DMS114 treated with DMSO at 0.1 percent for 48 hours (cell line): ENCODE measurements at regions not wholly inside any gene's neighbourhood (a gene's known extent, or its start where the extent isn't known, plus 50 kb on each side); places are given as distances from the start of the nearest gene placed in this dataset.
"Not testable (repeated sequence)": the region's sequence is repeated elsewhere in the genome, so short reads cannot be mapped to it uniquely, and the experiment has no call there.

Source experiments
- DNase-seq: peaks from one replicate; lab custom pipeline; 2025; ENCODE audit not compliant: unreplicated experiment; lab: John Stamatoyannopoulos, UW

DNA sequence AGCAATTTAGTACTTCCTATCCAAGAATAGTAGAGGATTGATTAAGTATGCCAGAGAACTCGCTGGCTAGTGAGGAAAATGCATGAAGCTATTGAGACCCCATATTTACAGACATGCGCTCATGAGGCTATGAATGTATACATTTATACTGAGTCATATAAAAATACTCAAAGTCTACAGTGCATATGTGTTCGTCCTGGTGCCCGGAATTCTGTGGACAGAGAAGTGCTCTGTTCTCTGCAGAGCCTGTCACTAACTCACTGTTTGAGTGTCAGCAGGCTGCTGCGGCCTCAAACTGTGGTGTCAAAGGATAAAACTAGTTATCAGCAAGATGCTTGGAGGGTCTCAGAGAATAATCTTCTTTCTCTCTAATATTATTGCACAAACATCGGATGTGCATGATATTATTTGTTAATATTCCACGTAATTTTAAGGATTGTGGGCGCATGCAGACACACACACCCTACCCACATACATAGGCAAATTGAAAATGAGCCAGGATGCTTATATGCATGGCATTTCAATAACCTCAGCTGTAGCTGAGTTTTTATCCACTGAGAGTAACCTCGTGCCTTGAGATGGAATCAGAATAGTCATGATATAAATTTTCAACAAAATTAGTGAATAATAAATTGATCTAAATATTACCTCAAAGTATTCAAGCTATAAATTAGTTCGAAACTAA lies 50.0 kb upstream of the TSC22D2 start:
- DNase-seq: no peak

- no peak for DNase-seq
Measured at GRCh38 chr3:150357140-150357539, 51.0 kb upstream of the TSC22D2 start.

DNA sequence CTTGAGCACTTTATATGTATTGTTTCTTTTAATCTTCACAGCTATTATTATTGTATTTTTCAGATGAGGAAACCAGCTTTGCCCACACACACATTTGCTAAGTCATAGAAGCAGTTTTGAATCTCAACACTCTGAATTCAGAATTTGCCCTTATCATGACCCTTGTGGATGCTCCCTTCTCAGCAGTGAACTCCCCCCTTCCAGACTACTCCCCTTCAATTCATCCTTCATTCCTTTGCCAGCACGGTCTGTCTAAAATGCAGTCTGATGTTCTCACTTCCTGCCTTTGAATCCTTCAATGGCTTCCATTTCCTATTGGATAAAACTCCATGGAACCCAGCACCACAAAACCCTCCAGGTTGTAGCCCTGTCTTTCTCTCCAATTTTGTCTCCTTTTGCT lies 52.5 kb upstream of the TSC22D2 start:
- DNase-seq: no peak

DNA sequence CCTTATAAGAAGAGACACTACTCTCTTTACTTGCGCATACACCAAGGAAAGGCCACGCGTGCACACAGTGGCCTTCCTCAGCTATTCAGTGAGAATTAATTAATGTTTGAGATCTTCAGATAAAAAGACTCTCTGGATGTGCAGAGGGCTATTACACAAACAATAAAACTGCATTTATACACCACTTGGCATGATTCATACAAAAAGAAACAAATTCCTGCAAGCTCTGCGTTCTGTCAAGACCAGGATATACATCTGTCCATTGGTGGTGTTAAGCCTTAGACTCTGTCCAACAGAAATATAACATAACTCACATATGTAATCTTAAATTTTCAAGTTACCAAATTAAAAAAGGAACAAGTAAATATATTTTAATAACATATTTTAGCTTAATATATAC lies 55.2 kb upstream of the TSC22D2 start:
- no peak for DNase-seq

DNA sequence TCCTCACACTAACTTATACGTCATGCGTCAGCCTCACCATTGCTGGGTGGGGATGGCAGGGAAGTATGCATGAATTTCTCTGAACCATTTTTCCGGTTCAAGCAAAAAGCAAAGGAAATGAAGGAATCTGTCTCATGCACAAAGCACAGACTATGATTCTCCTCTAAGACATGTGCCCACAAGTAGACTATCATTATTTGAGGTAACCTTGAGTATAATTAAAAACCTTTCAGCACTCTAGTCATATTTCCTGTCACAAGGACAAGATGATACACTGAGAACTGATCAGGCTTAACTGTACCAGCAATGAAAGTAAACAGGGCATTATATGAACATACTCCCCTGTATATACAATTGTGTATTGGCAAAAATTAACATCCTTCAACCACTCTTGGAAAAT lies 56.7 kb upstream of the TSC22D2 start:
- DNase-seq: no peak

DNA sequence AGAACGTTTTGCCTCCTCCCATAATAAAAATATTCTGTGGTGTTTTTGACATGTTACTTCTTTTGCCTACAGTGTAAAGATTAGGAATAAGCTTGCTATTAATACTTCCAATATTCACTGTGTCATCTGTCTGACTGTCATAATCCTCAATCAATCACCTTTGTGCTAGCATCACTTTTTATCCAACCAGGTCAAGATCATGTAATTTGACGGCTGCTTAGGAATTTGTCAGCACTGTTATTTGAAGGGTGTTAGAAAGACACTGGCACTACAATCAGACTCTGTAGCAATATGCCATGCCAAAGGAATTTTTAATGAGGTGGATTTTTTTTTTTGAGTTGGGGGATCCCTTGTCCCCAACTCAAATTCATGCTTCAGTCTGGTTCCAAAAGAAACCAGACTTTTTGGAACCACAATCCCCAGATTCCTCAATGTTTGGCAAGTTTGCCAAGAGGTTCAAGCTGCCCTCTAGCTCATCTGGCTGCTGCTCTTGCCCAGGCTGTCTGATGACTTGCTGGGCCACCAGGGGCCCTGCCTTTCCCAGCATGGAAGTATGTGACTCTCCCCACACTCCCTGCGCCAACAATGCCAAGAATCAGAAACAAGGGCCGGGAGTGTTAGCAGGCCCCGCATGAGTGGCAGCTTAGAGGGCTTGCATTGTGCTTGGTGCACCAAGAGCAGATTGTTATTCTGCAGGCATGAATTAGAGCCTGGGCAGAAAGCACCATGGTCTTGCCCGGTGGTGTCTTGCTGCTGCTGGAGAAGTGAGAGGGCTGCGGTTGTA lies 58.6 kb upstream of the TSC22D2 start:
- DNase-seq: no peak

GRCh38 chr3:150348500-150348899 lies 59.6 kb upstream of the TSC22D2 start:
- DNase-seq: no peak

GRCh38 chr3:150346981-150347863 lies 60.9 kb upstream of the TSC22D2 start:
- no peak for DNase-seq

- no peak for DNase-seq
Measured at GRCh38 chr3:150346266-150346665, 61.8 kb upstream of the TSC22D2 start.

- no peak for DNase-seq
Measured at GRCh38 chr3:150345021-150345538, 63.0 kb upstream of the TSC22D2 start.

- no peak for DNase-seq
Measured at GRCh38 chr3:150344079-150344759, 63.9 kb upstream of the TSC22D2 start.

DNA sequence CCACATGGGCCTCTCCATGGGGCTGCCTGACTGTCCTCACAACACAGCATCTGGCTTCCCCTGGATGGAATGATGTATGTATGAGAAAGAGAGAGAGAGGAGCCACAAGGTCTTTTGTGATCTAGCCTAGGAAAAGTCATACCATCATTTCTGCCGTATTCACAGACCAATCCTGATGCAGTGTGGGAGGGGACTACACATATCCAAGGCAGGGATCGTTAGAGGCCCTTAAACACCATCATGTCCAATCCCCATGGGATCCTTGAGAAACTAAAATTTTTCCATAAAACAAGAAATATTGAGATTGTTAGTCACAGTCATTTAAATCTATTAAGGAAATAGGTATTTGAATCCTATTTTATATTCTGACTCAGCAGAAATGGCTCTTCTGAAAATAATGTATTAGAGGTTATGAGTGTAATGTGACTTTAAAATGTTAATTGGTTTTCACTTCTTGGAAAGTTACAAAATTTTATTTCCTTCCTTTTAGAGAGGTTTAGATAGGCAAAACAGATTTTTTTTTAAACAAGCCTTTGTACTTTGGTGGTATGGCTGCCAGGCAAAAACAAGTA lies 65.1 kb upstream of the TSC22D2 start:
- DNase-seq: no peak

DNA sequence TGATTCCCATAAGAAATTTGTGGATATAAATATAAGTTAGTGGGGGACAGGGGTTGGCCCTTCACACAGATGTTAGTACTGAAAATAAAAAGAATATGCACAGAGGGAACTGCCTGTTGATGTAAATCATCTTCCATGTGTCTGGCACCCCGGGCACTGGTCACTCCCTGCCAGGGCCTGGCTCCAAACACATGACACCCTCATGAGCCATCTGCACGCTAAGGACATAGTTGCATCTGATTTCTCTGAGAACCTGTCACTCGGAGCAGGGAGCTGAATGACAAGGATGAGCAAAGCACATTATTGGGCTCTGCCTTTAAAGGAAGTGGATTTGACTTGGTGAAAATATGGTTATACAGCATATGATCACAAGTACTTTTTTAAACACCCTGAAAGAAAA lies 66.2 kb upstream of the TSC22D2 start:
- no peak for DNase-seq

GRCh38 chr3:150336363-150336762 lies 71.7 kb upstream of the TSC22D2 start:
- DNase-seq: not testable (repeated sequence)

DNA sequence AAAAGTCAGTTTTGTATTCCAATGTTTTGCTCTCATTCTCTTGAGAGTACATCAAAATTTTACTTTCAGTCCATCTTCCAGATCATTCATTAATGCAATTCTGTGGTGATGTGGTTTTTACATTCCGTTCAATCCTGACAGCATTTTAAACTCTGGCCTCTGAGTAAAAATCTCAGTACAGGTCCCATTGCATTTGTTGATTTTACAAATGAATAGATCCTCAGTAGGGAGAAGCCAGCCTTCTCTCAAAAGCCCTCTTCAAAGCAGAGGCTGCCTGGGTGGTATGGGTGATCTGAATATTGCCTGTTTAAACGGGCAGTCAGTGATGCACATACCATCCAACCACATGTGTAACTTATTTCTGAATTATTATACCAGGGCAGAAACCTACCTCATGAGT lies 72.5 kb upstream of the TSC22D2 start:
- no peak for DNase-seq

DNA sequence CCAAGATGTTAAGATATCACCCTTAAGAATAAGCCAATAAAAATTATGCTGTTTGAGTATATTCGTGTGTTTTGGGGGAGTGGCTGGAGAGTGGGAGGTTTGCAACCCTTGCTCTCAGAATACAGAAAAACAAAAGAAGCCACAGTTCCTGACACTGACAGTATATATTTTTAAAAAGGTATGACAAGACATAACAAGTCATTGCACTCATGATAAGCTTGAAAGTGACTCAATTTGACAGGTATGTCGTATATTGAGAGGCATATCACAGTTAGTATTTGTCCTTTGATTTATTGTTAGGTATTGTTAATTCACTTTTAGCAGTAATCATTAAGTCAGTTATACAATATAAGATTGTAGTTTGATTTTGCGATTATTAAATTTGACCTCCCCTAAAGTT lies 73.1 kb upstream of the TSC22D2 start:
- DNase-seq: no peak

- DNase-seq: no peak
Measured at GRCh38 chr3:150333477-150333876, 74.6 kb upstream of the TSC22D2 start.

DNA sequence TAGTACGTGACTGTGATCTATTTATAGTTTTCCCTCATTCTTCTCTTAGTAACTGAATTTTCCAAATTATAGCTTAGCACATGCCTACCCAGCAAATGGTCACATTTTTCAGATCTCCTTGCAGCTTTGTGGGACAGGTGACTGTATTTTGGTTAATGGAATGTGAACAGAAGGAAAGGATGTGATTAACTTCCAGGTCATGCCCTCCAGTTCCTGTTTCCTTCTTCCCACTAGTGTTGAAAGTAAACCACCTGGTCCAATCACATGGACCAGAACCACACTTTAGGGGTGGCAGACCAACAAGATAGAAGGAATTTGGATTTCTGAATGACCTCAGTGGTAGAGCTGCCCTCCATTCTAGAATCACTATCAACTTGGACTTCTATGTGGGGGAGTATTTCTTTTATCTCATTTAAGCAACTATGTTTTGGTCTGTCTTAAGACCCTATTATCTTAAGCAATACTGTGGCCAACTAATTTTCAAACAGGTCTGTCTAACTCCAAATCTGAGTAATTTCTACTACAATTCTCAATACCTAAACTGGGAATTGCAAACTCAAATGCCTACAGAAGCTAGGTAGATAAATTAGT lies 76.0 kb upstream of the TSC22D2 start:
- no peak for DNase-seq

GRCh38 chr3:150330872-150331271 lies 77.2 kb upstream of the TSC22D2 start:
- DNase-seq: no peak

GRCh38 chr3:150330174-150330573 lies 77.9 kb upstream of the TSC22D2 start:
- DNase-seq: no peak
